Activated B cell treated with CpG ODN at 0.5 μM for 24 hours (primary cell): ENCODE measurements at regions not wholly inside any gene's neighbourhood (a gene's known extent, or its start where the extent isn't known, plus 50 kb on each side); places are given as distances from the start of the nearest gene placed in this dataset.

Source experiments
- ATAC-seq: fragments of 200-7000 bp; cut with Tn5 transposase; one replicate; pipeline ENCODE4 v1.10.0; 2021; ENCODE audit warnings: low read depth, mild to moderate bottlenecking, moderate library complexity
- CTCF ChIA-PET: fragments of 350-600 bp; sonication (Branson Sonifier 250); formaldehyde crosslinking; loops from one replicate; lab custom pipeline; 2021; ENCODE audit warnings: antibody characterized with exemption; lab: Charles Lee
- POLR2A ChIA-PET: fragments of 350-600 bp; sonication (Branson Sonifier 250); formaldehyde crosslinking; loops from one replicate; lab custom pipeline; 2021; ENCODE audit warnings: antibody characterized with exemption; lab: Charles Lee
- DNase-seq: peaks from one replicate; pipeline ENCODE4 v3.0.0; 2022
- H3K27ac Mint-ChIP-seq: one replicate; pipeline ENCODE4 v1.8.0; 2020; ENCODE audit warnings: mixed read lengths
- H3K27me3 Mint-ChIP-seq: one replicate; pipeline ENCODE4 v1.8.0; 2021; ENCODE audit warnings: mixed read lengths
- H3K36me3 Mint-ChIP-seq: one replicate; pipeline ENCODE4 v1.8.0; 2021; ENCODE audit warnings: low read depth, mixed read lengths
- H3K4me1 Mint-ChIP-seq: one replicate; pipeline ENCODE4 v1.8.0; 2021; ENCODE audit warnings: mixed read lengths
- H3K4me3 Mint-ChIP-seq: one replicate; pipeline ENCODE4 v1.8.0; 2020; ENCODE audit warnings: mild to moderate bottlenecking, mixed read lengths
- H3K9me3 Mint-ChIP-seq: one replicate; pipeline ENCODE4 v1.8.0; 2020; ENCODE audit warnings: mixed read lengths
- intact Hi-C: fragments of 100-400 bp; cut with micrococcal nuclease; formaldehyde crosslinking; loops from one replicate; pipeline ENCODE4 v1.15.1; 2024
- TF ChIP-seq, protein P1 (sequence below): fragments of 200-600 bp; IDR thresholded peaks from one replicate; pipeline ENCODE4 v1.8.0; 2022; ENCODE audit warnings: antibody characterized with exemption, mild to moderate bottlenecking

DNA sequence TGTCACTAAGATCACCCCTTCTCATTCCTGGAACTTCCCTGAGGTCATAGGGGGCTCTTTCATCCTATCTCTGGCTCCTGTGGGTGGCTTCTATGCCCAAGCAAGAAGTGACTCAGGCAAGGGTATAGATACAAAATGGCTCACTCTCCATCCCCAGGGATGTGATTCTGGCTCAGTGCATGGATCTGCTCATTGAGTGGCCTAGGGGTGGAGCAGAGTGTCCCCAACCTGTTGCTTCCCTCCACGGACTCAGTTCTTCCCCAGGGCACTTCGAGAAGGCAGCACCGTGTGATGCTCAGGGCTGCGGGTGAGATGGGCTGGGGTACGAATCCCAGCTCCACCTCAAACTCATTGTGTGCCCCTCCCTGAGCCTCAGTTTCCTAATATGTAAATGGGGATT is 136.4 kb downstream of the PTPRS start:
- H3K36me3 Mint-ChIP-seq, result peaks cover 2% of the 10 kb centered on the region
- POLR2A ChIA-PET, result interaction anchor here (0.6 kb wide), 1 partner anchor 792 kb away, joined by 4 read pairs; no protein-coding TSS in a partner anchor
- no peak overlapping the region for H3K27ac Mint-ChIP-seq
- intact Hi-C loops, result no loop called here
- no peaks in the 10 kb centered on the region for H3K27me3 Mint-ChIP-seq
- no peak overlapping the region for H3K4me3 Mint-ChIP-seq
- no peak for ATAC-seq
- peaks cover 13% of the 10 kb centered on the region for H3K9me3 Mint-ChIP-seq
- no peak for DNase-seq
- CTCF ChIA-PET, result no interaction called here
- TF ChIP-seq, protein P1, sequence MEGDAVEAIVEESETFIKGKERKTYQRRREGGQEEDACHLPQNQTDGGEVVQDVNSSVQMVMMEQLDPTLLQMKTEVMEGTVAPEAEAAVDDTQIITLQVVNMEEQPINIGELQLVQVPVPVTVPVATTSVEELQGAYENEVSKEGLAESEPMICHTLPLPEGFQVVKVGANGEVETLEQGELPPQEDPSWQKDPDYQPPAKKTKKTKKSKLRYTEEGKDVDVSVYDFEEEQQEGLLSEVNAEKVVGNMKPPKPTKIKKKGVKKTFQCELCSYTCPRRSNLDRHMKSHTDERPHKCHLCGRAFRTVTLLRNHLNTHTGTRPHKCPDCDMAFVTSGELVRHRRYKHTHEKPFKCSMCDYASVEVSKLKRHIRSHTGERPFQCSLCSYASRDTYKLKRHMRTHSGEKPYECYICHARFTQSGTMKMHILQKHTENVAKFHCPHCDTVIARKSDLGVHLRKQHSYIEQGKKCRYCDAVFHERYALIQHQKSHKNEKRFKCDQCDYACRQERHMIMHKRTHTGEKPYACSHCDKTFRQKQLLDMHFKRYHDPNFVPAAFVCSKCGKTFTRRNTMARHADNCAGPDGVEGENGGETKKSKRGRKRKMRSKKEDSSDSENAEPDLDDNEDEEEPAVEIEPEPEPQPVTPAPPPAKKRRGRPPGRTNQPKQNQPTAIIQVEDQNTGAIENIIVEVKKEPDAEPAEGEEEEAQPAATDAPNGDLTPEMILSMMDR, result no peak
- H3K4me1 Mint-ChIP-seq, result no peaks in the 10 kb centered on the region
